ENCODE measurements at regions not wholly inside any gene's neighbourhood (a gene's known extent, or its start where the extent isn't known, plus 50 kb on each side); places are given as distances from the start of the nearest gene placed in this dataset.
A peak's percentile ranks its signal among the peaks of the same experiment; 100 is the strongest.

- intact Hi-C loops (cut with DNase I), result no loop called here
- Histone ChIP-seq H3K27ac (no peak overlapping the region), H3K4me1 (no peaks in the 10 kb centered on the region), H3K4me3 (replicated peaks in 1 of 3) (no peak overlapping the region), H3K9me3 (no peaks in the 10 kb centered on the region), H3K36me3 (no peaks in the 10 kb centered on the region), H3K27me3 (no peaks in the 10 kb centered on the region)
- no peak for DNase-seq
- no peak for TF ChIP-seq POLR2A (IDR thresholded peaks at IDR 0.05)
- no peak for TF ChIP-seq CTCF (IDR thresholded peaks at IDR 0.05)
These were observed 144.9 kb upstream of the CCDC196 start for GRCh38 chr14:66341239-66341638.

GRCh38 chr14:66345986-66346385 is 140.2 kb upstream of the CCDC196 start:
- WGBS, 2 donors, result 64 to 68% methylated on average over 2 of the region's 2 CpGs

GRCh38 chr14:66351310-66351709 is 134.9 kb upstream of the CCDC196 start:
- intact Hi-C loops (cut with DNase I), result no loop called here
- 81 to 82% methylated on average over 1 of the region's 1 CpG for WGBS, 2 donors
- no peaks in the 10 kb centered on the region for H3K27me3 ChIP-seq

More at GRCh38 chr14:66345986-66346385, 140.2 kb upstream of the CCDC196 start:
- DNase-seq, result no peak
- Histone ChIP-seq H3K9me3 (no peaks in the 10 kb centered on the region), H3K27ac (no peak overlapping the region), H3K4me1 (no peaks in the 10 kb centered on the region), H3K27me3 (no peaks in the 10 kb centered on the region), H3K36me3 (no peaks in the 10 kb centered on the region), H3K4me3 (replicated peaks in 1 of 3) (no peak overlapping the region)
- intact Hi-C loops (cut with DNase I), result no loop called here
- TF ChIP-seq POLR2A (IDR thresholded peaks at IDR 0.05) (no peak), CTCF (IDR thresholded peaks at IDR 0.05) (no peak)

GRCh38 chr14:66359500-66359899 is 126.7 kb upstream of the CCDC196 start:
- no peak overlapping the region for H3K4me3 ChIP-seq (replicated peaks in 1 of 3)
- 0 to 1% methylated on average over 3 of the region's 3 CpGs for WGBS, 2 donors
- peak in 1 of 2 donors; percentile 2 for DNase-seq
- no peaks in the 10 kb centered on the region for H3K4me1 ChIP-seq
- TF ChIP-seq CTCF (IDR thresholded peaks at IDR 0.05), result peak; percentile 15 to 78 (median 54)
- TF ChIP-seq POLR2A (IDR thresholded peaks at IDR 0.05), result no peak
- no peaks in the 10 kb centered on the region for H3K36me3 ChIP-seq
- intact Hi-C loops (cut with DNase I), result no loop called here
- H3K27ac ChIP-seq, result no peak overlapping the region
- H3K9me3 ChIP-seq, result no peaks in the 10 kb centered on the region
- no peaks in the 10 kb centered on the region for H3K27me3 ChIP-seq

More at GRCh38 chr14:66351310-66351709, 134.9 kb upstream of the CCDC196 start:
- Histone ChIP-seq H3K4me3 (replicated peaks in 1 of 3) (no peak overlapping the region), H3K4me1 (no peaks in the 10 kb centered on the region), H3K36me3 (no peaks in the 10 kb centered on the region), H3K9me3 (no peaks in the 10 kb centered on the region), H3K27ac (no peak overlapping the region)
- no peak for TF ChIP-seq POLR2A (IDR thresholded peaks at IDR 0.05)
- TF ChIP-seq CTCF (IDR thresholded peaks at IDR 0.05), result no peak
- DNase-seq, result no peak

GRCh38 chr14:66360366-66360926 is 125.7 kb upstream of the CCDC196 start:
- Histone ChIP-seq H3K4me1 (no peaks in the 10 kb centered on the region), H3K9me3 (no peaks in the 10 kb centered on the region), H3K4me3 (replicated peaks in 1 of 3) (no peak overlapping the region), H3K27ac (no peak overlapping the region), H3K36me3 (no peaks in the 10 kb centered on the region), H3K27me3 (no peaks in the 10 kb centered on the region)
- TF ChIP-seq CTCF (IDR thresholded peaks at IDR 0.05), result no peak
- TF ChIP-seq POLR2A (IDR thresholded peaks at IDR 0.05), result no peak
- DNase-seq, result no peak
- 79 to 84% methylated on average over 8 of the region's 8 CpGs for WGBS, 2 donors
- intact Hi-C loops (cut with DNase I), result no loop called here

All from thyroid gland (tissue), 4 donors.